ENCODE measurements at regions not wholly inside any gene's neighbourhood (a gene's known extent, or its start where the extent isn't known, plus 50 kb on each side); places are given as distances from the start of the nearest gene placed in this dataset.

- no peaks in the 10 kb centered on the region for H3K36me3 ChIP-seq
- intact Hi-C loops (cut with DNase I) = no loop called here
- H3K27me3 ChIP-seq = no peaks in the 10 kb centered on the region
- 76 to 87% methylated on average over 5 of the region's 5 CpGs for WGBS, 2 donors
- H3K4me1 ChIP-seq = no peaks in the 10 kb centered on the region
- DNase-seq = no peak
- H3K27ac ChIP-seq = no peak overlapping the region
- no peak overlapping the region for H3K4me3 ChIP-seq
- TF ChIP-seq CTCF (IDR thresholded peaks at IDR 0.05) = no peak
- TF ChIP-seq POLR2A (IDR thresholded peaks at IDR 0.05) = no peak
- no peak for TF ChIP-seq POLR2AphosphoS5 (IDR thresholded peaks at IDR 0.05)
- no peak for TF ChIP-seq EP300 (IDR thresholded peaks at IDR 0.05)
- H3K9me3 ChIP-seq = no peaks in the 10 kb centered on the region
Observed at GRCh38 chr14:29169408-29169807, 402.8 kb downstream of the FOXG1 start.

- Histone ChIP-seq H3K27me3 (no peaks in the 10 kb centered on the region), H3K4me1 (no peaks in the 10 kb centered on the region), H3K9me3 (no peaks in the 10 kb centered on the region), H3K36me3 (no peaks in the 10 kb centered on the region), H3K27ac (no peak overlapping the region), H3K4me3 (no peak overlapping the region)
- intact Hi-C loops (cut with DNase I) = no loop called here
- DNase-seq = no peak
- 95% methylated on average over 2 of the region's 2 CpGs for WGBS, 2 donors
- TF ChIP-seq EP300 (IDR thresholded peaks at IDR 0.05) (no peak), POLR2A (IDR thresholded peaks at IDR 0.05) (no peak), POLR2AphosphoS5 (IDR thresholded peaks at IDR 0.05) (no peak), CTCF (IDR thresholded peaks at IDR 0.05) (no peak)
Observed at GRCh38 chr14:29175706-29176105, 409.1 kb downstream of the FOXG1 start.

GRCh38 chr14:29176876-29177275 is 410.3 kb downstream of the FOXG1 start:
- no peaks in the 10 kb centered on the region for H3K36me3 ChIP-seq

GRCh38 chr14:29178971-29179370 is 412.4 kb downstream of the FOXG1 start:
- intact Hi-C loops (cut with DNase I) = no loop called here
- no peaks in the 10 kb centered on the region for H3K9me3 ChIP-seq
- WGBS, 2 donors = 66 to 73% methylated on average over 1 of the region's 1 CpG
- DNase-seq = no peak
- H3K27me3 ChIP-seq = no peaks in the 10 kb centered on the region
- H3K27ac ChIP-seq = no peak overlapping the region
- no peak overlapping the region for H3K4me3 ChIP-seq
- no peak for TF ChIP-seq POLR2AphosphoS5 (IDR thresholded peaks at IDR 0.05)
- TF ChIP-seq POLR2A (IDR thresholded peaks at IDR 0.05) = no peak
- TF ChIP-seq CTCF (IDR thresholded peaks at IDR 0.05) = no peak
- no peak for TF ChIP-seq EP300 (IDR thresholded peaks at IDR 0.05)
- no peaks in the 10 kb centered on the region for H3K4me1 ChIP-seq
- no peaks in the 10 kb centered on the region for H3K36me3 ChIP-seq

More at GRCh38 chr14:29176876-29177275, 410.3 kb downstream of the FOXG1 start:
- intact Hi-C loops (cut with DNase I) = no loop called here
- no peak for DNase-seq
- no peaks in the 10 kb centered on the region for H3K4me1 ChIP-seq
- no peak overlapping the region for H3K27ac ChIP-seq
- 86 to 89% methylated on average over 2 of the region's 2 CpGs for WGBS, 2 donors
- no peaks in the 10 kb centered on the region for H3K27me3 ChIP-seq
- H3K9me3 ChIP-seq = no peaks in the 10 kb centered on the region
- H3K4me3 ChIP-seq = no peak overlapping the region
- no peak for TF ChIP-seq POLR2A (IDR thresholded peaks at IDR 0.05)
- TF ChIP-seq EP300 (IDR thresholded peaks at IDR 0.05) = no peak
- no peak for TF ChIP-seq CTCF (IDR thresholded peaks at IDR 0.05)
- no peak for TF ChIP-seq POLR2AphosphoS5 (IDR thresholded peaks at IDR 0.05)

GRCh38 chr14:29191092-29191491 is 424.5 kb downstream of the FOXG1 start:
- Histone ChIP-seq H3K36me3 (no peaks in the 10 kb centered on the region), H3K9me3 (no peaks in the 10 kb centered on the region), H3K4me1 (no peaks in the 10 kb centered on the region), H3K27me3 (no peaks in the 10 kb centered on the region), H3K4me3 (no peak overlapping the region), H3K27ac (no peak overlapping the region)
- DNase-seq = no peak
- TF ChIP-seq EP300 (IDR thresholded peaks at IDR 0.05) = no peak
- no peak for TF ChIP-seq POLR2AphosphoS5 (IDR thresholded peaks at IDR 0.05)
- no peak for TF ChIP-seq CTCF (IDR thresholded peaks at IDR 0.05)
- TF ChIP-seq POLR2A (IDR thresholded peaks at IDR 0.05) = no peak
- intact Hi-C loops (cut with DNase I) = no loop called here
